Endothelial cell of umbilical vein (primary cell): ENCODE measurements at regions not wholly inside any gene's neighbourhood (a gene's known extent, or its start where the extent isn't known, plus 50 kb on each side); places are given as distances from the start of the nearest gene placed in this dataset.

ENCODE experiments used
- BruUV-seq: library from RNA; stranded (reverse); fragments of 400-500 nt; replicated peaks from 2 replicates; lab custom pipeline; 2021; lab: Mats Ljungman, UMichigan
- CTCF ChIA-PET: fragments of 300-600, 350-600 bp; sonication (Branson Sonifier 250); formaldehyde crosslinking; loops from one replicate; lab custom pipeline; 2021; ENCODE audit warnings: antibody characterized with exemption, inconsistent platforms; lab: Charles Lee
- POLR2A ChIA-PET: fragments of 300-600, 350-600 bp; sonication (Branson Sonifier 250); formaldehyde crosslinking; loops from one replicate; lab custom pipeline; 2021; ENCODE audit warnings: antibody characterized with exemption, inconsistent platforms; lab: Charles Lee
- DNase-seq: peaks from one replicate; pipeline ENCODE4 v3.0.0-alpha.2; 2011; ENCODE audit warnings: low read depth, low spot score
- FAIRE-seq: peaks from 2 replicates; lab custom pipeline; 2011; peaks lifted over from hg19 to GRCh38; lab: Jason Lieb, UNC
- H2AFZ ChIP-seq: 2 replicates; pipeline ENCODE4 v1.6.0; 2012; ENCODE audit warnings: low read depth, low read length, control low read depth, inconsistent platforms
- H3K27ac ChIP-seq: 2 replicates; pipeline ENCODE4 v1.5.1; 2011; ENCODE audit warnings: low read depth, mild to moderate bottlenecking, control low read depth, low read length, moderate library complexity; ENCODE audit not compliant: insufficient read depth
- H3K27me3 ChIP-seq, 2 experiments: 2 replicates each; pipeline versions ENCODE4 v1.6.0 to v1.6.1; 2011; ENCODE audit warnings: low read length in 2 of 2, mixed read lengths in 1 of 2; ENCODE audit not compliant: control insufficient read depth in 2 of 2, insufficient read depth in 2 of 2
- H3K36me3 ChIP-seq, 2 experiments: 2 replicates in 1 of 2; 3 replicates in 1 of 2; pipeline ENCODE4 v1.5.1; 2011; ENCODE audit warnings: low read length in 2 of 2, mild to moderate bottlenecking in 1 of 2, moderate library complexity in 1 of 2; ENCODE audit not compliant: control insufficient read depth in 2 of 2, insufficient read depth in 2 of 2; ENCODE audit errors: extremely low read depth in 1 of 2
- H3K4me1 ChIP-seq: 3 replicates; pipeline ENCODE4 v1.5.1; 2011; ENCODE audit warnings: mild to moderate bottlenecking, low read length; ENCODE audit not compliant: control insufficient read depth, insufficient read depth; ENCODE audit errors: extremely low read depth
- H3K4me2 ChIP-seq: 2 replicates; pipeline ENCODE4 v1.6.1; 2011; ENCODE audit warnings: low read length, control low read depth, mixed read lengths; ENCODE audit not compliant: insufficient read depth
- H3K4me3 ChIP-seq, 3 experiments: fragments of 200-600 bp in 1 of 3; sonication (generic), shearing (Covaris generic) in 1 of 3; replicated peaks in 1 of 3; 2 replicates each; pipeline ENCODE4 v1.5.1; 2011 to 2016; ENCODE audit warnings: control low read depth in 3 of 3, low read length in 3 of 3, mild to moderate bottlenecking in 2 of 3, inconsistent platforms in 1 of 3, low read depth in 1 of 3, moderate library complexity in 1 of 3; ENCODE audit not compliant: insufficient read depth in 1 of 3
- H3K79me2 ChIP-seq: 2 replicates; pipeline ENCODE4 v1.6.0; 2012; ENCODE audit warnings: low read length, inconsistent platforms; ENCODE audit not compliant: control insufficient read depth, insufficient read depth
- H3K9ac ChIP-seq: replicated peaks from 2 replicates; pipeline ENCODE3; 2011; ENCODE audit warnings: low read length, control low read depth; ENCODE audit not compliant: insufficient read depth; ENCODE audit errors: extremely low read depth
- H3K9me1 ChIP-seq: replicated peaks from 3 replicates; pipeline ENCODE4 v1.6.0; 2011; ENCODE audit warnings: mild to moderate bottlenecking, low read length; ENCODE audit not compliant: control insufficient read depth, insufficient read depth; ENCODE audit errors: extremely low read depth
- H3K9me3 ChIP-seq: replicated peaks from 2 replicates; pipeline ENCODE4 v1.5.1; 2012; ENCODE audit warnings: low read length, inconsistent platforms; ENCODE audit not compliant: control insufficient read depth, insufficient read depth
- H4K20me1 ChIP-seq: replicated peaks from 2 replicates; pipeline ENCODE3; 2011; ENCODE audit warnings: mild to moderate bottlenecking, low read length; ENCODE audit not compliant: control insufficient read depth, insufficient read depth; ENCODE audit errors: extremely low read depth
- EZH2 ChIP-seq: IDR thresholded peaks from 2 replicates; pipeline ENCODE4 v1.6.1; 2012; ENCODE audit warnings: borderline replicate concordance, low read depth, mild to moderate bottlenecking, moderate library complexity, low read length, inconsistent platforms; ENCODE audit not compliant: severe bottlenecking
- FOS ChIP-seq: IDR thresholded peaks from 2 replicates; pipeline ENCODE4 v1.6.1; 2011; ENCODE audit warnings: mild to moderate bottlenecking, low read length, moderate library complexity, borderline replicate concordance; ENCODE audit not compliant: insufficient read depth
- GATA2 ChIP-seq: IDR thresholded peaks from 2 replicates; pipeline ENCODE4 v1.7.0; 2011; ENCODE audit warnings: low read depth, mild to moderate bottlenecking, moderate library complexity, mixed read lengths, low read length; ENCODE audit not compliant: insufficient read length, insufficient read depth
- JUN ChIP-seq: IDR thresholded peaks from 2 replicates; pipeline ENCODE4 v1.6.1; 2011; ENCODE audit warnings: borderline replicate concordance, low read depth; ENCODE audit not compliant: insufficient read length, insufficient read depth
- MYC ChIP-seq: IDR thresholded peaks from one replicate; pipeline ENCODE4 v1.6.1; 2011; ENCODE audit warnings: mild to moderate bottlenecking, low read depth, low read length
- POLR2A ChIP-seq: IDR thresholded peaks from 2 replicates; pipeline ENCODE4 v1.6.1; 2012; ENCODE audit warnings: low read depth, mild to moderate bottlenecking, control low read depth, low read length
- POLR2AphosphoS5 ChIP-seq: IDR thresholded peaks from 2 replicates; pipeline ENCODE4 v1.6.1; 2012; ENCODE audit warnings: low read depth, mild to moderate bottlenecking, control low read depth, low read length, moderate library complexity; ENCODE audit not compliant: insufficient read depth
- dilution Hi-C: fragments of 300-500 bp; cut with MboI; formaldehyde crosslinking; loops from one replicate; pipeline ENCODE4 v1.15.0; 2019; ENCODE audit warnings: low sequenced_read_pairs; ENCODE audit not compliant: extremely low pct_ligation_motif_present
- intact Hi-C: fragments of 100-400 bp; cut with micrococcal nuclease; formaldehyde crosslinking; loops from one replicate; pipeline ENCODE4 v1.10.0; 2022
- TF ChIP-seq, protein P1 (sequence below): IDR thresholded peaks from 2 replicates; pipeline ENCODE4 v1.6.1; 2011; ENCODE audit not compliant: insufficient read depth, insufficient read length
- TF ChIP-seq, protein P2 (sequence below), 2 donors: IDR thresholded peaks; 1 replicate in 1 of 2; 2 replicates in 1 of 2; pipeline ENCODE4 v1.5.1; 2011; ENCODE audit warnings: low read length in 2 of 2, mild to moderate bottlenecking in 2 of 2, moderate library complexity in 2 of 2, control low read depth in 1 of 2, inconsistent platforms in 1 of 2, low read depth in 1 of 2; ENCODE audit not compliant: insufficient read depth in 1 of 2; ENCODE audit errors: extremely low read depth in 1 of 2

DNA sequence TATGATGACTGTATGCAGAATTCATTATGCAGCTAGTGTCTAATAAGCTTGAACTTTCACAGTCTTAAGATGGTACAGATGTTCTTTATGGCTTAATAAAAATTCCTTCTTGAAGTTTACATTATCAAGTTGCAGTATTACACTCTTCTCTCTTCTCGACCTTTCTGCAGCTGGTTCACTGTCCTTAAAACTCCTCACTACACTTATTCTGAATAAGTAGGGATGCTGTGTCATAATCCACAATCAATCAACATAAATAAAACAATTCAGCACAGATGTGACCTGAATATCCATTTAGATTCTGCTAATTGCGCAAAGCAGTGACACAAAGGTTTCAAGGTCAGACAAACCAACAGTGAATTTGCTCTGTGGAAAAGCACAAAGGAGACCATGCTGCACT lies 356.8 kb downstream of the SUCLG1 start:
- H3K79me2 ChIP-seq = no peaks in the 10 kb centered on the region
- DNase-seq (no peak), FAIRE-seq (no peak)
- H3K4me2 ChIP-seq = no peak overlapping the region
- TF ChIP-seq MYC (no peak), POLR2A (no peak), JUN (no peak), GATA2 (no peak), EZH2 (no peak), FOS (no peak), POLR2AphosphoS5 (no peak)
- TF ChIP-seq, protein P1, sequence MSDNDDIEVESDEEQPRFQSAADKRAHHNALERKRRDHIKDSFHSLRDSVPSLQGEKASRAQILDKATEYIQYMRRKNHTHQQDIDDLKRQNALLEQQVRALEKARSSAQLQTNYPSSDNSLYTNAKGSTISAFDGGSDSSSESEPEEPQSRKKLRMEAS = no peak
- TF ChIP-seq, protein P2, sequence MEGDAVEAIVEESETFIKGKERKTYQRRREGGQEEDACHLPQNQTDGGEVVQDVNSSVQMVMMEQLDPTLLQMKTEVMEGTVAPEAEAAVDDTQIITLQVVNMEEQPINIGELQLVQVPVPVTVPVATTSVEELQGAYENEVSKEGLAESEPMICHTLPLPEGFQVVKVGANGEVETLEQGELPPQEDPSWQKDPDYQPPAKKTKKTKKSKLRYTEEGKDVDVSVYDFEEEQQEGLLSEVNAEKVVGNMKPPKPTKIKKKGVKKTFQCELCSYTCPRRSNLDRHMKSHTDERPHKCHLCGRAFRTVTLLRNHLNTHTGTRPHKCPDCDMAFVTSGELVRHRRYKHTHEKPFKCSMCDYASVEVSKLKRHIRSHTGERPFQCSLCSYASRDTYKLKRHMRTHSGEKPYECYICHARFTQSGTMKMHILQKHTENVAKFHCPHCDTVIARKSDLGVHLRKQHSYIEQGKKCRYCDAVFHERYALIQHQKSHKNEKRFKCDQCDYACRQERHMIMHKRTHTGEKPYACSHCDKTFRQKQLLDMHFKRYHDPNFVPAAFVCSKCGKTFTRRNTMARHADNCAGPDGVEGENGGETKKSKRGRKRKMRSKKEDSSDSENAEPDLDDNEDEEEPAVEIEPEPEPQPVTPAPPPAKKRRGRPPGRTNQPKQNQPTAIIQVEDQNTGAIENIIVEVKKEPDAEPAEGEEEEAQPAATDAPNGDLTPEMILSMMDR (IDR thresholded peaks at IDR 0.05; ENCODE audit: extremely low read depth in 1 of 2, insufficient read depth in 1 of 2, low read depth in 1 of 2, low read length in 2 of 2) = no peak
- CTCF ChIA-PET = no interaction called here
- H2AFZ ChIP-seq = no peak overlapping the region
- no peak overlapping the region for H3K9ac ChIP-seq
- BruUV-seq = no TSS peak
- H3K4me3 ChIP-seq = no peak overlapping the region
- no peaks in the 10 kb centered on the region for H3K4me1 ChIP-seq
- no peaks in the 10 kb centered on the region for H3K9me3 ChIP-seq
- H3K36me3 ChIP-seq = no peaks in the 10 kb centered on the region
- dilution Hi-C loops (no loop called here), intact Hi-C loops (no loop called here)
- POLR2A ChIA-PET = no interaction called here
- H4K20me1 ChIP-seq = no peaks in the 10 kb centered on the region
- no peaks in the 10 kb centered on the region for H3K27me3 ChIP-seq
- no peaks in the 10 kb centered on the region for H3K9me1 ChIP-seq
- H3K27ac ChIP-seq = no peak overlapping the region
